ENCODE measurements at regions not wholly inside any gene's neighbourhood (a gene's known extent, or its start where the extent isn't known, plus 50 kb on each side); places are given as distances from the start of the nearest gene placed in this dataset.

DNA sequence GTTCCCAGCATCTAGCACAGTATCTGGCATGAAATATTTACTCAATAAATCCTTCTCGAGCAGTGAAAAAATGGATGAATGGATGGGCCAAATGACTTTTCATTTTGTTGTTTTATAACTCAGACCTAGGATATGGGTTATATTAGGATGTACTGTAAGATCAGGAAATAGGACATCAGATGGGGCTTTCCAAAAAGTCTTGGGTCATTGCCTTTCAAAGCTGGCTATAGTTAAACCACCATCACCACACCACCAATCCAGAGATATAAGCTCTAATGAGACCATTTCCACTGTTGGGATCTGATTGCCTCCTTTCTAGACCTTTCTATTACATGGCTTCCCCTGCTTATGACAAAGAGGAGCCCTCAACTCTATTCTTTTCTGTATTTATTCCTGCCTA lies 525.0 kb upstream of the TCF4 start:
- no peak for TF ChIP-seq POLR2A (IDR thresholded peaks at IDR 0.05)
- TF ChIP-seq, protein P1, sequence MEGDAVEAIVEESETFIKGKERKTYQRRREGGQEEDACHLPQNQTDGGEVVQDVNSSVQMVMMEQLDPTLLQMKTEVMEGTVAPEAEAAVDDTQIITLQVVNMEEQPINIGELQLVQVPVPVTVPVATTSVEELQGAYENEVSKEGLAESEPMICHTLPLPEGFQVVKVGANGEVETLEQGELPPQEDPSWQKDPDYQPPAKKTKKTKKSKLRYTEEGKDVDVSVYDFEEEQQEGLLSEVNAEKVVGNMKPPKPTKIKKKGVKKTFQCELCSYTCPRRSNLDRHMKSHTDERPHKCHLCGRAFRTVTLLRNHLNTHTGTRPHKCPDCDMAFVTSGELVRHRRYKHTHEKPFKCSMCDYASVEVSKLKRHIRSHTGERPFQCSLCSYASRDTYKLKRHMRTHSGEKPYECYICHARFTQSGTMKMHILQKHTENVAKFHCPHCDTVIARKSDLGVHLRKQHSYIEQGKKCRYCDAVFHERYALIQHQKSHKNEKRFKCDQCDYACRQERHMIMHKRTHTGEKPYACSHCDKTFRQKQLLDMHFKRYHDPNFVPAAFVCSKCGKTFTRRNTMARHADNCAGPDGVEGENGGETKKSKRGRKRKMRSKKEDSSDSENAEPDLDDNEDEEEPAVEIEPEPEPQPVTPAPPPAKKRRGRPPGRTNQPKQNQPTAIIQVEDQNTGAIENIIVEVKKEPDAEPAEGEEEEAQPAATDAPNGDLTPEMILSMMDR (IDR thresholded peaks at IDR 0.05) = no peak
